NCI-H1694 (cell line): ENCODE measurements at regions not wholly inside any gene's neighbourhood (a gene's known extent, or its start where the extent isn't known, plus 50 kb on each side); places are given as distances from the start of the nearest gene placed in this dataset.

ENCODE experiments used
- DNase-seq: peaks from one replicate; lab custom pipeline; 2025; lab: John Stamatoyannopoulos, UW

DNA sequence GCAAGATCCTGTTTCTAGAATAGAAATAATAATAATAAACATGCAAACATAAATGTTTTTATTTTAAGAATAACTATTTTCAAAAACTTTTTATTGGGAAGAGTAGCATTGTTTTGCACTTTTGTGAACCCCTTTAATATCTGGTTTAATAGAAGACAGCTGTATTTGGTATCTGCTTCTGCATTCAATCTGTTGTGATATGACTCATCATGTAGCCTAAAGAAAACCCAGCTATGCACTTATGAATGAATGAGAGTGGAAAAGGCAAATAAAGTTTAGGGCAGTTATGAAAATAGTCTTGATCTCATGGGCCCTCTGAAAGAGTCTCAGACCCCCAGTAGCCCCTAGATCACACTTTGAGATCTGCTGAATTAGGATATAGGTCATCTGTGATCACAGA is 100.4 kb upstream of the PPP2R3A start:
- DNase-seq = no peak

- DNase-seq = no peak
These were observed 100.0 kb upstream of the PPP2R3A start for GRCh38 chr3:135865553-135865952.

DNA sequence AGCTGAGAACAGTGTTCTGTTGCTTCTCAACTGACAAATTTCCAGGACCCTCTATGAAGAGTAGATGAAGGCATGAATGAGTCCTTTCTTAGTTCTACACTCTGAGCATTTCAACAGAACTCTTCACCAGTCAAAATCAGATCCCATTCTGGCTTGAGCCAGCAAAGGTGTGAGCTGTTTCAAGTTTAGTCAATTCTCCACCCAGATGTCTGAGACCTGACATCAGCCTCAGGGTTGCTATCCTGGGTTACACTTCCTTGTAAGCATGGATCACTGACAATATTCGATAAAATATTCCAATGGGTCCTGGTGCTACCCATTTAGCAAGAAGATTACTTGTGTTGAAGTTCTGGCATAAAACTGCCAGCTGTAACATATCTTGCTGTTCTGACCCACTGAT is 97.6 kb upstream of the PPP2R3A start:
- no peak for DNase-seq

- no peak for DNase-seq
These were observed 96.7 kb upstream of the PPP2R3A start for GRCh38 chr3:135868801-135869200.

GRCh38 chr3:135869439-135870105 is 96.0 kb upstream of the PPP2R3A start:
- no peak for DNase-seq

GRCh38 chr3:135871311-135871710 is 94.2 kb upstream of the PPP2R3A start:
- DNase-seq = no peak

DNA sequence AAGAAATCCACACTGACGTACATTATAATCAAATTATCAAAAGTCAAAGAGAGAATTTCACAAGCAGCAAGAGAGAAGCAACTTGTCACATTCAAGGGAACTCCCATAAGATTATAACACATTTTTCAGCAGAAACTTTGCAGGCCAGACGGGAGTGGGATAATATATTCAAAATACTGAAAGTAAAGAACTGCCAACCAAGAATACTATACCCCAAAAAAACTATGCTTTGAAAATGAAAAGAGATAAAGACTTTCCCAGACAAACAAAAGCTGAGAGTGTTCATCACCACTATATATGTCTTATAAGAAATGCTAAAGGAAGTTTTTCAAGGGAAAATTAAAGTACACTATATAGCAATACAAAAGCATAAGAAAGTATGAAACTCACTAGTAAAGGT is 91.5 kb upstream of the PPP2R3A start:
- DNase-seq = no peak

- DNase-seq = no peak
These were observed 87.0 kb upstream of the PPP2R3A start for GRCh38 chr3:135878501-135878900.

DNA sequence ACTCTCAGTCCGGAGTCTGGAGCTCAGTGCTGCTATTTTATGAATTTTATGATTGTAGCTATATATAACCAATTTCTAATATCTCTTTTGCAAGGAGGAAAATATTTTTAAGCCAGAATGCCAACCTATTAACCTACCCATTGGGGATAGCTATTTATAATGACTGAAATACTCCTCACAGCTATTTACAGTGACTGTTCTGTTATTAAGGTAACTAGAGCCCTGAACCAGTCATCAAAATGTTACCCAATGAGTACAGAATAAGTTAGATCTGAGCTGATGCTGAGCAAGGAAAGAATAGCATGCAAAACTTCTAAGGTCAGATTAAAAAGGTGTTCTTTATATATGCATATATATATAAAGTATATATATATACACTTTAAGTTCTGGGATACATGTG is 79.6 kb upstream of the PPP2R3A start:
- no peak for DNase-seq

DNA sequence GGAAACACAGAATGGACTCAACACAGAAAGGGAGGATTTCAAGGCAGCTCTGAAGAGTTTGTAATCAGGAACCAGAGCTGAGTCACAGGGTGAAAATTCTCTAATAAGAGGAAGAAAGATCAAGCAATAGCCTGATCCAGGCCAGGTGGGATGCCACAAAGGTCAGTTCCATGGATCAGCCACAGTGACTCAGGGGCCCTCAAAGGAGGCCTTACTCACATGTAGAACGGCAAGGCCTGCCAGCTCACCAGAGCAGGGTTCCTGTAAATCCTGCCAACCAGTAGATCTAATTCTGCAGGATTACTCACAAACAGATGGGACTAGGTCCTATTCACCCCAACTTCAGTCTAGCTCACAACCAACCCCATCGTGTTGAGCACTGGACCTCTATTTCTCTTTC is 78.3 kb upstream of the PPP2R3A start:
- no peak for DNase-seq

DNA sequence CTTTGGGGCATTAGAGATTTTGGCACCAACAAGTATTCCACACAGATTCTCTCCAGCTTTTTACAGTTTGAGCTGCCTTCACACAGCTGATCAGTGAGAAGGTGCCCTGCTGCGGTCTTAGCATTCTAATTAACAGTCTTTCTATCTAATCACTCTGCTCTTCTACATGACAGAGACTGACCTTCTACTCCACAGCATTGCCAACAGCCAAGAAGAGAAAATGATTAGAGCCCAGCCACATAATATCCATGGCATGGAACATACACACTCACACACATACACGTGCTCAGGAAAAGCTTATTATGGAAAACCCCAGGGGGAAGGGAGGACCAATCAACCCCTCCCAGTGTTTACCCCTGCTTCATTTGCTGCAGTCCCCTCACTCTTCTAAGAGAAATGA is 76.1 kb upstream of the PPP2R3A start:
- no peak for DNase-seq

DNA sequence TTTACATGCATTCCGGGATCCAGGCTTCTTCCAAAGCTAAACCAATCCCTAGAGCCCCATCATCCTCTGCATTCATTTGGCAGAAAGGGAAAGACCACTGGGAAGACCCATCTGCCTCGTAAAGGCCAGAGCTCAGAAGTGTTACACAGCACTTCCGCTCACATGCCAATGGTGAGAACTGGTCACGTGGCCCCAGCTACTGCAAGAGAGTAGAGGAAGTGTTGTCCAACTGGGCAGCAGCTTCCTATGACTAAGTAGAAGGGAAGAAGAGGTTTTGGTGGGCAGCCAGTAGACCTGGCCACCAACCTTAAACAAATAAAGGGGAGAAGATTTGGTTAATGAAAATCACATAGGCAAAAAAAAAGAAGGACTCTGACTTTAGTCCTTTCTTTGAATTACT is 74.4 kb upstream of the PPP2R3A start:
- DNase-seq = no peak

GRCh38 chr3:135895106-135895733 is 70.3 kb upstream of the PPP2R3A start:
- peak; percentile 78 for DNase-seq

DNA sequence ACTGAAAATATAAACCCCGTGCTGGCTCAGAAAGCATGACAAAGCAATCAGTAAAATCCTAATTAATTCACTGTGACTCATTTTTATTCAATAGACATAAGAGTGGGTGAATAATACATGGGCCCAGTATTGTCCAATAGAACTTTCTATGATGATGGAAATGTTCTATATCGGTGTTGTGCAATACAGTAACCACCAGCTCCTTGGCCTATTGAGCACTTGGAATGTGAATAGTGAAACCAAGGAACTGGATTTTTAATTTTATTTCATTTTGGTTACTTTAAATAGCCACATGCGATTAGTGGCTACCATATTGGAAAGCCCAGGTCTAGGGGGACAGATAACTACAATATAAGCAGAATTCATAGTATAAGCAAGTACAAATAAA is 69.8 kb upstream of the PPP2R3A start:
- no peak for DNase-seq

DNA sequence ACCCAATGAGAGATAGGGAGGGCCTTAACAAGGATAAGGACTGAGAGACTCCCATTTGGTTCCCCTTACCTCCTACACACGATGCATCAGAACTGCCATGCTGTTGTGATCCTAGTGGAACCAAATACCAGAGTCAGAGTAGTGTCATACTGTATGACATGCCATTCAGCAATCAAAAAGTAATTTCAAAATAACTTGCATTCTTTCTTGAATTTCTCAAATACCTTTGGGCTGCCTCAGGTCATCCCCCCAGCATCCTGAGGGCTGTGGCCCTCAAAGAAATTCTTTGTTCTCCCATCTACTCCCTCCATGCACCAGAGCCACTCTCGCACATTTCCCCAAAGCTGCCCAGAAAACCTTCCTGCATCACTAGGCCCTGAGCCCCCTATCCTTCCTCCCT is 68.9 kb upstream of the PPP2R3A start:
- no peak for DNase-seq

- DNase-seq = no peak
These were observed 67.8 kb upstream of the PPP2R3A start for GRCh38 chr3:135897715-135898114.

GRCh38 chr3:135898774-135899173 is 66.8 kb upstream of the PPP2R3A start:
- DNase-seq = no peak

GRCh38 chr3:135905058-135905724 is 60.3 kb upstream of the PPP2R3A start:
- DNase-seq = no peak

- no peak for DNase-seq
These were observed 57.9 kb upstream of the PPP2R3A start for GRCh38 chr3:135907422-135908165.

- no peak for DNase-seq
These were observed 57.3 kb upstream of the PPP2R3A start for GRCh38 chr3:135908225-135908624.

DNA sequence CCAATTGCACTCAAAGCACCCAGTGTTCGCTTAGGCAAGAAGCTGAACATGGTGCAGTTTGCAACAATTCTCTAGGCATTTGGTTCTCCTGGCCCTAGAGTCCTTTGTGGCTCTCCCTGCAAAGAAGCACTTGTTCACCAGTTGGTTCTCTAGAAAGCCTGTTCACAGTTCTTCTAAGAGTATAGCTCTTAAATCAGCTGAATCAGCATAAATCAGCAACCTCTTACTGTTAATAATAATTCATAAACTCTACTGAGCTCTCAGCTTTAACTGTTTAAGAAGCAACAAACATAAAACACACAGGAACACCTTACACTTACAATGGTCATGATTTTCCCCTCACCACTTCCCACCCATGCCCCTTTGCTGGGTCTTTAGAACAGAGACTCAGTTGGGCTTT is 56.8 kb upstream of the PPP2R3A start:
- DNase-seq = no peak

- no peak for DNase-seq
These were observed 54.4 kb upstream of the PPP2R3A start for GRCh38 chr3:135911110-135911509.

- no peak for DNase-seq
These were observed 50.3 kb upstream of the PPP2R3A start for GRCh38 chr3:135915206-135915605.
